ENCODE measurements at regions not wholly inside any gene's neighbourhood (a gene's known extent, or its start where the extent isn't known, plus 50 kb on each side); places are given as distances from the start of the nearest gene placed in this dataset.

DNA sequence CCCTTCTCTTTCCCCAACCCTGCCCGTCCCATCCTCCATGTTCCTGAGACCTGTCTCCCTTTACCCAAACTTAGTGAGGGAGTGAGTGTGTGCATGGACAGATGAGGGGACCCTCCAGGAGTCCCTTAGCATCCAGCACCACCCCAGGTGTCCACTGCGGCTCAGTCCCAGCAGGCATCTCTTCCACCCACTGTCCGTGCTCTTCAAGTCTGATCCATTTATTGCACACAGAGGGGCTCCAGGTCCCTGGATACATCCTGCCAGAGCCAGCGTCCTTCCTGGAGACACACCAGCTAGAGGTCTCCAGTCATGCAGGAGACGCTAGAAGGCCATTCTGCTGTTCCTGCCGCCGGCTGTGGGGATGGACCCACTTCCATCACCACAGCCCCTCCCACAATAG lies 239.2 kb downstream of the ADGRD1 start:
- Histone ChIP-seq H3K9me3 (no peaks in the 10 kb centered on the region), H3K27ac (no peak overlapping the region), H3K36me3 (no peaks in the 10 kb centered on the region), H3K4me1 (ENCODE audit: control insufficient read depth in 1 of 2, low read depth in 2 of 2) (no peaks in the 10 kb centered on the region), H3K4me3 (no peak overlapping the region), H3K27me3 (replicated peaks; ENCODE audit: insufficient read depth) (no peaks in the 10 kb centered on the region)
- DNase-seq (ENCODE audit: low spot score) (no peak), ATAC-seq (ENCODE audit: insufficient number of reproducible peaks, low FRiP score, low read depth) (no peak)
- TF ChIP-seq, protein P1, sequence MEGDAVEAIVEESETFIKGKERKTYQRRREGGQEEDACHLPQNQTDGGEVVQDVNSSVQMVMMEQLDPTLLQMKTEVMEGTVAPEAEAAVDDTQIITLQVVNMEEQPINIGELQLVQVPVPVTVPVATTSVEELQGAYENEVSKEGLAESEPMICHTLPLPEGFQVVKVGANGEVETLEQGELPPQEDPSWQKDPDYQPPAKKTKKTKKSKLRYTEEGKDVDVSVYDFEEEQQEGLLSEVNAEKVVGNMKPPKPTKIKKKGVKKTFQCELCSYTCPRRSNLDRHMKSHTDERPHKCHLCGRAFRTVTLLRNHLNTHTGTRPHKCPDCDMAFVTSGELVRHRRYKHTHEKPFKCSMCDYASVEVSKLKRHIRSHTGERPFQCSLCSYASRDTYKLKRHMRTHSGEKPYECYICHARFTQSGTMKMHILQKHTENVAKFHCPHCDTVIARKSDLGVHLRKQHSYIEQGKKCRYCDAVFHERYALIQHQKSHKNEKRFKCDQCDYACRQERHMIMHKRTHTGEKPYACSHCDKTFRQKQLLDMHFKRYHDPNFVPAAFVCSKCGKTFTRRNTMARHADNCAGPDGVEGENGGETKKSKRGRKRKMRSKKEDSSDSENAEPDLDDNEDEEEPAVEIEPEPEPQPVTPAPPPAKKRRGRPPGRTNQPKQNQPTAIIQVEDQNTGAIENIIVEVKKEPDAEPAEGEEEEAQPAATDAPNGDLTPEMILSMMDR (IDR thresholded peaks at IDR 0.05) = no peak

DNA sequence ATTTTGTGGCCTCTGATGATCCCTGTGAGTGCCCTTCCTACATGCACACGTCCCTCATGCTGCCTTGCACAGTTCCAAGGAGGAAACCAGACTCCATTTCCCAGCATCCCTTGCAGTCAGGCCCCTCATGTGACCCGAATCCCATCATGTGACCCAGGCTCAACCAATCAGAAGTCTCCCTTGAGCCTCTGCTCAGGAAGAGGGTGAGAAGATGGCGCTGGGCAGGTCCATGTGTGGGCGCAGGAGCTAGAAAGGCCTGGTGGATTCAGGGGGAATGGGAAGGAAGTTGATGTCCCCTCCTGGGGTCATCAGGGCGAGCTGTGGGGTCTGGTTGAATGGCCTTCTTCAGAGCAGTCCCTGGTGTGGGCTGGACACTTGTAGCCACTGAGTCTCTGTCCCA lies 240.5 kb downstream of the ADGRD1 start:
- ATAC-seq (ENCODE audit: insufficient number of reproducible peaks, low FRiP score, low read depth) (no peak), DNase-seq (ENCODE audit: low spot score) (no peak)
- H3K4me3 ChIP-seq = no peak overlapping the region

DNA sequence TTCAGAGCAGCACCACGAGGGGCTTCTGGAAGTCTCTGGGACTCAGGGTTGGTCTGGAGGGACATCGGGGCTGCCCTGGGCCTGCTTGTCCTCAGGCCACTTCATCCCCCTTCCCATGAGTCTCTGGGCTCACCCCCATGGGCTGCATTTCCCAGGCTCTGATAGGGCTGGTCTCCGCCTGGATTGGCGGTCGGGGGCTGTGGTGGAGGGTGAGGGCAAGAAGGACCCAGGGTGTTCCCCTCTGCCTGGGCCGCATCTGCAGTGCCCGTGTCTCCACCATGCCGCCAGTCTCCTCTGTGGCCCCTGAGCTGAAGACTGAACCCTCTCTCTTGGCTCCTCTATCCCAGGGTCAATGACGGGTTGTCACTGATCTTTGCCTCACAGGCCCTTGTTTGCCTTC lies 242.1 kb downstream of the ADGRD1 start:
- H3K4me1 ChIP-seq (ENCODE audit: control insufficient read depth in 1 of 2, low read depth in 2 of 2) = no peaks in the 10 kb centered on the region
- H3K36me3 ChIP-seq = no peaks in the 10 kb centered on the region
- DNase-seq (ENCODE audit: low spot score) (no peak), ATAC-seq (ENCODE audit: insufficient number of reproducible peaks, low FRiP score, low read depth) (no peak)
- TF ChIP-seq, protein P1 (IDR thresholded peaks at IDR 0.05) = no peak
- no peak overlapping the region for H3K4me3 ChIP-seq
- no peaks in the 10 kb centered on the region for H3K9me3 ChIP-seq
- H3K27me3 ChIP-seq (replicated peaks; ENCODE audit: insufficient read depth) = no peaks in the 10 kb centered on the region
- no peak overlapping the region for H3K27ac ChIP-seq

More for the DNA sequence above, 240.5 kb downstream of the ADGRD1 start:
- TF ChIP-seq, protein P1 (IDR thresholded peaks at IDR 0.05) = no peak
- H3K9me3 ChIP-seq = no peaks in the 10 kb centered on the region
- no peaks in the 10 kb centered on the region for H3K36me3 ChIP-seq
- no peaks in the 10 kb centered on the region for H3K4me1 ChIP-seq (ENCODE audit: control insufficient read depth in 1 of 2, low read depth in 2 of 2)
- no peak overlapping the region for H3K27ac ChIP-seq
- H3K27me3 ChIP-seq (replicated peaks; ENCODE audit: insufficient read depth) = no peaks in the 10 kb centered on the region

DNA sequence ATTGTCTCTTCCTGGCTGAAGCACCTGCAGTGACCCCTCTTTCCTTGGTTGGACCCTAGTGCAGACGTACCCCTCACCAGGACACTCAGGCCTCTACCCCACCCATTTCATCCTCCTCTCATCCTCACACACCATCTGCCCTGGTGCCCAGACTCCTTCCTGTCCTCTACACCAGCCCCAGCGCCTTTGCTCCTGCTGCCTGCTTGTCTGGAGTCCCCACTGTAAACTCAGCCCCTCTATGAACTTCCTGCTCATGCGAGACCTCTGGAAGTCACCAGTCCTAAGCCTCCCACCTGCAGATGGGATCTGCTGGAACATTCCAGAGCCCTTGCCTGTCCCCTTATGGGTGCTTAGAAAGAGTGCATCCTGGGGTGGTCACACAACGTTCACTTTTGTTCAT lies 242.5 kb downstream of the ADGRD1 start:
- H3K27me3 ChIP-seq (replicated peaks; ENCODE audit: insufficient read depth) = no peaks in the 10 kb centered on the region
- no peaks in the 10 kb centered on the region for H3K4me1 ChIP-seq (ENCODE audit: control insufficient read depth in 1 of 2, low read depth in 2 of 2)
- no peak for DNase-seq (ENCODE audit: low spot score)
- no peak for ATAC-seq (ENCODE audit: insufficient number of reproducible peaks, low FRiP score, low read depth)
- H3K36me3 ChIP-seq = no peaks in the 10 kb centered on the region
- H3K27ac ChIP-seq = no peak overlapping the region
- no peaks in the 10 kb centered on the region for H3K9me3 ChIP-seq
- TF ChIP-seq, protein P1 (IDR thresholded peaks at IDR 0.05) = no peak
- H3K4me3 ChIP-seq = no peak overlapping the region

DNA sequence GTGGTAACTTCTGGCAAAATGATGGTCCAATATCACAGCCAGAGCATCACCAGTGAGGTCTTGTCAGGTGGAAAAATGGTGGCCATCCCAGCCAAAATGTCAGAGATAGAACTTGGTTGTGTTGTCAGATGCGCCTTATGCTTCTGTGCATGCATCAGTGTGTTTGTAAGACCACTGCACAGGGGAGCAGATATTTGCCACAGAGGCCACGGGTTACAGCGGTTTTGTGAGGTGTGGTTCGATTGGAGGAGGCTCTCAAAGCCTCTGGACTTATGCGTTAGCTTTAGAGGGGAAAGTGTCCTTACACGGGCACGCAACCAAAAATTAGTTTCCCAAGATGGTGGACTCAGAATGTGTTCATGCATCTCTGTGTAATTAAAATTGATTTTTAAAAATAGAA lies 243.8 kb downstream of the ADGRD1 start:
- DNase-seq (ENCODE audit: low spot score) (no peak), ATAC-seq (ENCODE audit: insufficient number of reproducible peaks, low FRiP score, low read depth) (no peak)
- no peak overlapping the region for H3K4me3 ChIP-seq
- H3K36me3 ChIP-seq = no peaks in the 10 kb centered on the region
- H3K9me3 ChIP-seq = no peaks in the 10 kb centered on the region
- H3K27ac ChIP-seq = no peak overlapping the region
- H3K4me1 ChIP-seq (ENCODE audit: control insufficient read depth in 1 of 2, low read depth in 2 of 2) = no peaks in the 10 kb centered on the region
- TF ChIP-seq, protein P1 (IDR thresholded peaks at IDR 0.05) = no peak
- H3K27me3 ChIP-seq (replicated peaks; ENCODE audit: insufficient read depth) = no peaks in the 10 kb centered on the region

Data from thoracic aorta (tissue), 2 donors.